H1 (cell line): ENCODE measurements at regions not wholly inside any gene's neighbourhood (a gene's known extent, or its start where the extent isn't known, plus 50 kb on each side); places are given as distances from the start of the nearest gene placed in this dataset.

Experiments used
- KDM1A ChIP-seq: fragments of 200-600, 300-600 bp; sonication (generic); IDR thresholded peaks from 2 replicates; pipeline ENCODE4 v1.7.1; 2016; ENCODE audit warnings: mild to moderate bottlenecking, low read length, borderline replicate concordance
- MAFK ChIP-seq: IDR thresholded peaks from 2 replicates; pipeline ENCODE4 v1.6.1; 2012; ENCODE audit warnings: low read depth, mild to moderate bottlenecking, improper control_type of control experiment, low read length
- SP4 ChIP-seq: IDR thresholded peaks from 2 replicates; pipeline ENCODE4 v1.6.1; 2012; ENCODE audit warnings: low read length, inconsistent platforms
- TAF1 ChIP-seq: IDR thresholded peaks from 2 replicates; pipeline ENCODE4 v1.6.1; 2011; ENCODE audit warnings: mild to moderate bottlenecking, low read depth, low read length
- TBP ChIP-seq: IDR thresholded peaks from 2 replicates; pipeline ENCODE4 v1.6.1; 2011; ENCODE audit warnings: low read depth, low read length, improper control_type of control experiment
- USF2 ChIP-seq: IDR thresholded peaks from 2 replicates; pipeline ENCODE4 v1.6.1; 2011; ENCODE audit warnings: low read length, improper control_type of control experiment

- no peak for TF ChIP-seq KDM1A
- no peak for TF ChIP-seq USF2
- no peak for TF ChIP-seq SP4
- no peak for TF ChIP-seq TBP
- no peak for TF ChIP-seq MAFK
- no peak for TF ChIP-seq TAF1
These were observed 562.7 kb downstream of the MFSD1 start (continued) for GRCh38 chr3:159364511-159364910.
